NB4 (cell line): ENCODE measurements at regions not wholly inside any gene's neighbourhood (a gene's known extent, or its start where the extent isn't known, plus 50 kb on each side); places are given as distances from the start of the nearest gene placed in this dataset.
"Not testable (repeated sequence)": the region's sequence is repeated elsewhere in the genome, so short reads cannot be mapped to it uniquely, and the experiment has no call there.

ENCODE experiments used
- DNase-seq: peaks from one replicate; pipeline ENCODE4 v3.0.0; 2010; ENCODE audit warnings: low read depth
- H3K4me3 ChIP-seq: one replicate; pipeline ENCODE4 v1.5.1; 2011; ENCODE audit warnings: mild to moderate bottlenecking, low read depth, low read length, moderate library complexity
- CTCF ChIP-seq: IDR thresholded peaks from one replicate; pipeline ENCODE4 v1.5.1; 2012; ENCODE audit warnings: low read depth, low read length
- MAX ChIP-seq: IDR thresholded peaks from 2 replicates; pipeline ENCODE4 v1.6.1; 2011; ENCODE audit warnings: low read depth, low read length
- MYC ChIP-seq: IDR thresholded peaks from 2 replicates; pipeline ENCODE4 v1.6.1; 2011; ENCODE audit warnings: low read depth, low read length
- POLR2A ChIP-seq: IDR thresholded peaks from 2 replicates; pipeline ENCODE4 v1.6.1; 2011; ENCODE audit warnings: mild to moderate bottlenecking; ENCODE audit not compliant: insufficient read length; ENCODE audit errors: extremely low read depth

- H3K4me3 ChIP-seq = no peak overlapping the region
- TF ChIP-seq POLR2A (no peak), CTCF (no peak), MAX (no peak), MYC (no peak)
- no peak for DNase-seq
These were observed 317.2 kb upstream of the DEPDC1 start for GRCh38 chr1:68814067-68814466.

- DNase-seq = no peak
- TF ChIP-seq CTCF = no peak
- TF ChIP-seq MAX = no peak
- no peak for TF ChIP-seq MYC
- H3K4me3 ChIP-seq = no peak overlapping the region
These were observed 318.8 kb upstream of the DEPDC1 start for GRCh38 chr1:68815632-68816031.

- not testable (repeated sequence) for DNase-seq, H3K4me3 ChIP-seq
These were observed 320.8 kb upstream of the DEPDC1 start for GRCh38 chr1:68817505-68818210.

GRCh38 chr1:68819190-68819829, 322.4 kb upstream of the DEPDC1 start:
- no peak for TF ChIP-seq CTCF
- no peak overlapping the region for H3K4me3 ChIP-seq
- peak; percentile 11 for DNase-seq

- no peak overlapping the region for H3K4me3 ChIP-seq
- no peak for DNase-seq
- no peak for TF ChIP-seq MAX
- no peak for TF ChIP-seq POLR2A
- no peak for TF ChIP-seq MYC
- TF ChIP-seq CTCF = no peak
These were observed 323.3 kb upstream of the DEPDC1 start for GRCh38 chr1:68820151-68820550.

GRCh38 chr1:68826836-68827235, 330.0 kb upstream of the DEPDC1 start:
- no peak overlapping the region for H3K4me3 ChIP-seq
- no peak for DNase-seq
- TF ChIP-seq POLR2A = no peak
- no peak for TF ChIP-seq MAX
- no peak for TF ChIP-seq CTCF
- no peak for TF ChIP-seq MYC
